SU-DHL-6 (cell line): ENCODE measurements at regions not wholly inside any gene's neighbourhood (a gene's known extent, or its start where the extent isn't known, plus 50 kb on each side); places are given as distances from the start of the nearest gene placed in this dataset.

Experiments
- H2AFZ ChIP-seq: fragments of 200-600 bp; sonication (generic); 2 replicates; pipeline ENCODE4 v1.6.1; 2014; ENCODE audit warnings: low read depth, mild to moderate bottlenecking, moderate library complexity, mixed read lengths, antibody characterized with exemption, low read length; ENCODE audit not compliant: severe bottlenecking
- H3F3A ChIP-seq: fragments of 200-600 bp; shearing (Covaris generic); 2 replicates; pipeline ENCODE4 v1.6.0; 2016; ENCODE audit warnings: antibody characterized with exemption, mild to moderate bottlenecking; ENCODE audit not compliant: insufficient read depth
- H3K27ac ChIP-seq: fragments of 200-600 bp; sonication (generic); 2 replicates; pipeline ENCODE4 v1.5.1; 2016; ENCODE audit warnings: low read depth, mild to moderate bottlenecking, low read length, moderate library complexity, mixed read lengths
- H3K27me3 ChIP-seq: fragments of 200-600 bp; sonication (generic), shearing (Covaris generic); 2 replicates; pipeline ENCODE4 v1.6.0; 2014; ENCODE audit warnings: mild to moderate bottlenecking, low read length
- H3K36me3 ChIP-seq: fragments of 200-600 bp; sonication (generic); 2 replicates; pipeline ENCODE4 v1.6.1; 2014; ENCODE audit warnings: mild to moderate bottlenecking, low read length, mixed read lengths
- H3K4me2 ChIP-seq: fragments of 300-600, 200-600 bp; shearing (Covaris generic), sonication (generic); 2 replicates; pipeline ENCODE4 v1.6.0; 2014; ENCODE audit warnings: low read length, low read depth, mild to moderate bottlenecking; ENCODE audit not compliant: poor library complexity, severe bottlenecking
- H3K4me3 ChIP-seq: fragments of 200-600 bp; sonication (generic); 2 replicates; pipeline ENCODE4 v1.5.1; 2014; ENCODE audit warnings: antibody characterized with exemption, low read length, mild to moderate bottlenecking, mixed read lengths; ENCODE audit not compliant: insufficient read depth, poor library complexity, severe bottlenecking
- H3K79me2 ChIP-seq: fragments of 200-600 bp; sonication (generic); 2 replicates; pipeline ENCODE4 v1.6.1; 2014; ENCODE audit warnings: mild to moderate bottlenecking, low read length, moderate library complexity; ENCODE audit not compliant: insufficient read depth
- H3K9ac ChIP-seq: fragments of 200-600 bp; sonication (generic); 2 replicates; pipeline ENCODE4 v1.7.0; 2014; ENCODE audit warnings: mild to moderate bottlenecking, low read length
- H3K9me2 ChIP-seq: fragments of 200-600 bp; sonication (generic); replicated peaks from 2 replicates; pipeline ENCODE4 v1.6.1; 2014; ENCODE audit warnings: low read length; ENCODE audit not compliant: insufficient read depth
- H3K9me3 ChIP-seq: fragments of 200-600 bp; sonication (generic); 2 replicates; pipeline ENCODE4 v1.6.1; 2014; ENCODE audit warnings: low read length, mixed read lengths; ENCODE audit not compliant: insufficient read depth
- H4K20me1 ChIP-seq: fragments of 200-600 bp; sonication (generic); 2 replicates; pipeline ENCODE4 v1.6.1; 2014; ENCODE audit warnings: low read depth, mild to moderate bottlenecking, antibody characterized with exemption, low read length, moderate library complexity, mixed read lengths
- CTCF ChIP-seq: fragments of 200-600 bp; sonication (generic); IDR thresholded peaks from one replicate; pipeline ENCODE4 v1.5.1; 2017; ENCODE audit warnings: antibody characterized with exemption, mild to moderate bottlenecking, low read length, moderate library complexity; ENCODE audit not compliant: insufficient read depth, poor library complexity, severe bottlenecking
- EZH2phosphoT487 ChIP-seq: fragments of 200-600 bp; sonication (generic), shearing (Covaris generic); conservative IDR thresholded peaks from 2 replicates; pipeline ENCODE4 v1.6.1; 2018; ENCODE audit warnings: mild to moderate bottlenecking, antibody characterized with exemption, low read length, moderate library complexity, mixed read lengths

DNA sequence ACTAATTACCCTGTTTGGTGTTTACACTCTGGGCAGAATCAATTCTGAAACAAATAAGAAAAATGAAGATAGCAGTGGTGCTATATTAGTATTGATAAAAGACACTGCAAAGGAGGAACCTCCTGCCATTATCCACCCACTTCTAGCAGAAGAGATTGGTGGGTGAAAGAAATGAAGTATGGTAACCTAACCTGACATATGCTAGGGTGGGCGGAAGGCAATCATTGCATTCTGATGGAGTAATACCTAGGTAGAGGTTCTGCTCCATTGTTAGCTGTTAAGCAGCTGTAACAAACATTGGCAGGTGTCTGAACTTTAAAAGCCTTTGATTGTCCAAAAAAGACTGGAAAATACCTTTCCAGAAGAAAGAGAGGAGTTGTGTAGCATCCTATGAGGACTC is 95.9 kb downstream of the OTUD1 start:
- no peak for TF ChIP-seq CTCF
- H2AFZ ChIP-seq: no peak overlapping the region

DNA sequence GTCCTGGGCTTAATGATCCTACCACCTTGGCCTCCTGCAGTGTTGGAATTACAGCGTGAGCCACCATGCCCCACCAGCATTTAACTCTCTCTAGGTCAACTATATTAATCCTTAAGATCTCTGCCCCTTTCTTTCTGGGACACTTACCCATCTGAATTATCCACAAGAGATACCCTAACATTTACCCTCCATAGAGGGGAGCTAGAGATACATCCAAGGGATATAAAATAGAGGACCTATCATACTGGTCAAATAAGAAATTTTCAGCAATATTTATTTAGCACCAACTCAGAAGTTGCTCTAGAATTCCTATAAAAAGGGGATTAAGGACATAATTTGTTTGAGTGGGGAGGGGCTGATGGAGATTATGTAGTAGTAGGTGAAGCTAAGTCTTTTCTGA is 96.5 kb downstream of the OTUD1 start:
- Histone ChIP-seq H3K9ac (no peak overlapping the region), H2AFZ (no peak overlapping the region), H3K4me2 (no peak overlapping the region), H3K36me3 (no peaks in the 10 kb centered on the region), H3K9me3 (no peaks in the 10 kb centered on the region), H3K27me3 (no peaks in the 10 kb centered on the region), H4K20me1 (no peaks in the 10 kb centered on the region), H3K4me3 (no peak overlapping the region), H3K27ac (no peak overlapping the region), H3K9me2 (no peaks in the 10 kb centered on the region), H3K79me2 (no peaks in the 10 kb centered on the region), H3F3A (no peaks in the 10 kb centered on the region)
- TF ChIP-seq EZH2phosphoT487: no peak
- TF ChIP-seq CTCF: no peak

More for the DNA sequence above, 95.9 kb downstream of the OTUD1 start:
- Histone ChIP-seq H3K9ac (no peak overlapping the region), H4K20me1 (no peaks in the 10 kb centered on the region), H3K27me3 (no peaks in the 10 kb centered on the region), H3F3A (no peaks in the 10 kb centered on the region), H3K36me3 (no peaks in the 10 kb centered on the region), H3K9me2 (no peaks in the 10 kb centered on the region), H3K4me3 (no peak overlapping the region), H3K79me2 (no peaks in the 10 kb centered on the region), H3K4me2 (no peak overlapping the region), H3K27ac (no peak overlapping the region), H3K9me3 (no peaks in the 10 kb centered on the region)

- Histone ChIP-seq H2AFZ (no peak overlapping the region), H3K9me3 (no peaks in the 10 kb centered on the region)
Observed at GRCh38 chr10:23538968-23539367, 100.1 kb downstream of the OTUD1 start.

More at GRCh38 chr10:23538968-23539367, 100.1 kb downstream of the OTUD1 start:
- TF ChIP-seq CTCF (no peak), EZH2phosphoT487 (no peak)
- Histone ChIP-seq H3K27me3 (no peaks in the 10 kb centered on the region), H3K4me2 (no peak overlapping the region), H3F3A (no peaks in the 10 kb centered on the region), H3K9me2 (no peaks in the 10 kb centered on the region), H3K4me3 (no peak overlapping the region), H3K9ac (no peak overlapping the region), H3K36me3 (no peaks in the 10 kb centered on the region), H3K79me2 (no peaks in the 10 kb centered on the region), H4K20me1 (no peaks in the 10 kb centered on the region), H3K27ac (no peak overlapping the region)
